H1 (cell line): ENCODE measurements at regions not wholly inside any gene's neighbourhood (a gene's known extent, or its start where the extent isn't known, plus 50 kb on each side); places are given as distances from the start of the nearest gene placed in this dataset.
"Not testable (repeated sequence)": the region's sequence is repeated elsewhere in the genome, so short reads cannot be mapped to it uniquely, and the experiment has no call there.

ENCODE experiments used
- CTCF ChIA-PET: fragments of 300-600 bp; sonication (Branson Sonifier 250); formaldehyde crosslinking; loops from one replicate; lab custom pipeline; 2021; ENCODE audit not compliant: partially characterized antibody; lab: Charles Lee
- POLR2A ChIA-PET: fragments of 300-600 bp; sonication (Branson Sonifier 250); formaldehyde crosslinking; loops from one replicate; lab custom pipeline; 2021; ENCODE audit warnings: inconsistent platforms; ENCODE audit not compliant: partially characterized antibody; lab: Charles Lee
- DNase-seq, 2 experiments: peaks; one replicate each; pipeline versions ENCODE4 v3.0.0 to v3.0.0-alpha.2; 2010 to 2022; ENCODE audit warnings: low spot score in 2 of 2, low read depth in 1 of 2, mixed read lengths in 1 of 2
- FAIRE-seq: peaks from 2 replicates; lab custom pipeline; 2011; peaks lifted over from hg19 to GRCh38; lab: Jason Lieb, UNC
- H2AFZ ChIP-seq: 2 replicates; pipeline ENCODE4 v1.8.1; 2012; ENCODE audit warnings: low read length, inconsistent platforms
- H2AK5ac ChIP-seq: 2 replicates; pipeline ENCODE4 v1.6.1; 2013; ENCODE audit warnings: low read depth, low read length
- H2BK120ac ChIP-seq: replicated peaks from 2 replicates; pipeline ENCODE3; 2013; ENCODE audit warnings: low read depth, low read length, inconsistent platforms
- H2BK12ac ChIP-seq: 2 replicates; pipeline ENCODE4 v1.6.1; 2013; ENCODE audit warnings: low read depth, low read length
- H2BK15ac ChIP-seq: 2 replicates; pipeline ENCODE4 v1.6.1; 2013; ENCODE audit warnings: low read length
- H2BK20ac ChIP-seq: 2 replicates; pipeline ENCODE4 v1.6.1; 2013; ENCODE audit warnings: low read length
- H2BK5ac ChIP-seq: 2 replicates; pipeline ENCODE4 v1.6.1; 2013; ENCODE audit warnings: low read depth, low read length
- H3K14ac ChIP-seq: 2 replicates; pipeline ENCODE4 v1.6.1; 2013; ENCODE audit warnings: inconsistent platforms; ENCODE audit not compliant: insufficient read length
- H3K18ac ChIP-seq: 2 replicates; pipeline ENCODE4 v1.6.1; 2013; ENCODE audit warnings: low read length; ENCODE audit errors: extremely low read depth
- H3K23ac ChIP-seq: 2 replicates; pipeline ENCODE4 v1.6.1; 2013; ENCODE audit warnings: inconsistent platforms; ENCODE audit not compliant: insufficient read length
- H3K23me2 ChIP-seq: 2 replicates; pipeline ENCODE4 v1.6.1; 2013; ENCODE audit warnings: low read depth, low read length
- H3K27ac ChIP-seq: 2 replicates; pipeline ENCODE4 v1.6.1; 2011; ENCODE audit warnings: low read depth, low read length, inconsistent platforms
- H3K27me3 ChIP-seq, 4 experiments: replicated peaks in 1 of 4; 1 replicate in 1 of 4; 2 replicates in 3 of 4; pipeline versions ENCODE4 v1.6.1 to v1.8.1; 2011 to 2013; ENCODE audit warnings: low read length in 3 of 4, mild to moderate bottlenecking in 3 of 4, inconsistent platforms in 2 of 4, mixed read lengths in 2 of 4, moderate library complexity in 1 of 4; ENCODE audit not compliant: control insufficient read depth in 3 of 4, insufficient read depth in 3 of 4; ENCODE audit errors: extremely low read depth in 1 of 4
- H3K36me3 ChIP-seq, 4 experiments: 2 replicates each; pipeline versions ENCODE4 v1.6.1 to v1.8.1; 2011 to 2013; ENCODE audit warnings: mild to moderate bottlenecking in 4 of 4, low read length in 3 of 4, moderate library complexity in 2 of 4, control low read depth in 1 of 4, inconsistent platforms in 1 of 4; ENCODE audit not compliant: insufficient read depth in 4 of 4, control insufficient read depth in 2 of 4
- H3K4ac ChIP-seq: replicated peaks from 2 replicates; pipeline ENCODE3; 2013; ENCODE audit warnings: low read length, low read depth, mixed read lengths, inconsistent platforms; ENCODE audit not compliant: insufficient read length
- H3K4me1 ChIP-seq, 4 experiments: replicated peaks in 1 of 4; 1 replicate in 1 of 4; 2 replicates in 3 of 4; pipeline versions ENCODE4 v1.6.1 to v1.8.1; 2011 to 2013; ENCODE audit warnings: low read length in 3 of 4, inconsistent platforms in 2 of 4, mixed read lengths in 1 of 4; ENCODE audit not compliant: insufficient read depth in 4 of 4, control insufficient read depth in 3 of 4
- H3K4me2 ChIP-seq, 2 experiments: 2 replicates each; pipeline versions ENCODE4 v1.6.1 to v1.8.1; 2011 to 2013; ENCODE audit warnings: low read depth in 2 of 2, low read length in 2 of 2, control low read depth in 1 of 2, inconsistent platforms in 1 of 2, mild to moderate bottlenecking in 1 of 2; ENCODE audit not compliant: insufficient read depth in 1 of 2
- H3K4me3 ChIP-seq, 4 experiments: fragments of 200-600, 300-600 bp in 1 of 4; sonication (generic), shearing (Covaris generic), sonication (Bioruptor Twin) in 1 of 4; 2 replicates each; pipeline versions ENCODE4 v1.5.1 to v1.8.1; 2011 to 2016; ENCODE audit warnings: low read length in 4 of 4, low read depth in 3 of 4, control low read depth in 2 of 4, inconsistent platforms in 2 of 4, mild to moderate bottlenecking in 2 of 4, mixed read lengths in 1 of 4, moderate library complexity in 1 of 4; ENCODE audit not compliant: insufficient read depth in 2 of 4; ENCODE audit errors: extremely low read depth in 1 of 4
- H3K56ac ChIP-seq: replicated peaks from 2 replicates; pipeline ENCODE3; 2013; ENCODE audit warnings: low read depth, mild to moderate bottlenecking, mixed read lengths, low read length, inconsistent platforms; ENCODE audit not compliant: insufficient read length
- H3K79me1 ChIP-seq: 2 replicates; pipeline ENCODE4 v1.6.1; 2013; ENCODE audit warnings: low read depth, low read length, control low read depth
- H3K79me2 ChIP-seq, 2 experiments: 2 replicates each; pipeline versions ENCODE4 v1.6.1 to v1.8.1; 2012 to 2013; ENCODE audit warnings: low read length in 2 of 2, mild to moderate bottlenecking in 2 of 2, inconsistent platforms in 1 of 2; ENCODE audit not compliant: insufficient read depth in 2 of 2, control insufficient read depth in 1 of 2
- H3K9ac ChIP-seq, 4 experiments: replicated peaks in 1 of 4; 1 replicate in 1 of 4; 2 replicates in 3 of 4; pipeline versions ENCODE4 v1.6.1 to v1.8.1; 2011 to 2013; ENCODE audit warnings: low read depth in 3 of 4, low read length in 3 of 4, control low read depth in 2 of 4, mild to moderate bottlenecking in 2 of 4, moderate library complexity in 2 of 4, inconsistent platforms in 1 of 4; ENCODE audit errors: extremely low read depth in 1 of 4
- H3K9me3 ChIP-seq, 2 experiments: 2 replicates each; pipeline versions ENCODE4 v1.6.1 to v1.8.1; 2012 to 2013; ENCODE audit warnings: mild to moderate bottlenecking in 2 of 2, moderate library complexity in 2 of 2, control low read depth in 1 of 2, inconsistent platforms in 1 of 2, low read depth in 1 of 2, low read length in 1 of 2, mixed read lengths in 1 of 2; ENCODE audit not compliant: insufficient read depth in 2 of 2
- H4K20me1 ChIP-seq, 2 experiments: replicated peaks in 1 of 2; 2 replicates each; pipeline versions ENCODE3 to v1.8.1; 2011 to 2013; ENCODE audit warnings: inconsistent platforms in 2 of 2, low read length in 2 of 2, mild to moderate bottlenecking in 1 of 2; ENCODE audit not compliant: insufficient read depth in 2 of 2, control insufficient read depth in 1 of 2
- H4K5ac ChIP-seq: 2 replicates; pipeline ENCODE4 v1.6.1; 2013; ENCODE audit warnings: low read length, low read depth, mixed read lengths, inconsistent platforms; ENCODE audit not compliant: insufficient read length
- H4K8ac ChIP-seq: 2 replicates; pipeline ENCODE4 v1.8.0; 2013; ENCODE audit warnings: mild to moderate bottlenecking, moderate library complexity, low read length, inconsistent platforms; ENCODE audit not compliant: insufficient read depth; ENCODE audit errors: extremely low read depth
- H4K91ac ChIP-seq: replicated peaks from 2 replicates; pipeline ENCODE3; 2013; ENCODE audit warnings: low read length, mixed read lengths, inconsistent platforms; ENCODE audit not compliant: insufficient read length
- WGBS, 2 experiments: shearing (Covaris generic) in 1 of 2; methylation state at CpG; one replicate each; pipeline versions ENCODE4 v1.1.6 to v1.1.7; 2013 to 2015; ENCODE audit warnings: low lambda C conversion rate in 2 of 2, mixed read lengths in 2 of 2, inconsistent platforms in 1 of 2, low coverage in 1 of 2, missing lambda C conversion rate in 1 of 2; ENCODE audit not compliant: insufficient replicate concordance in 2 of 2, insufficient coverage in 1 of 2, insufficient read length in 1 of 2; ENCODE audit errors: extremely low coverage in 1 of 2, missing lambda C conversion rate in 1 of 2; 5-methylcytosine and 5-hydroxymethylcytosine counted together

GRCh38 chr4:85139749-85140148, 173.3 kb upstream of the WDFY3 start:
- CTCF ChIA-PET, H2BK120ac ChIP-seq, H3K4ac ChIP-seq, H3K4me2 ChIP-seq, H3K79me2 ChIP-seq, H3K27me3 ChIP-seq, H2BK15ac ChIP-seq, H3K23ac ChIP-seq, H4K8ac ChIP-seq, H4K91ac ChIP-seq, H3K14ac ChIP-seq, FAIRE-seq, H2AFZ ChIP-seq, H4K20me1 ChIP-seq, H3K56ac ChIP-seq, H3K9me3 ChIP-seq, H3K9ac ChIP-seq, H2BK12ac ChIP-seq, H3K23me2 ChIP-seq, H3K4me1 ChIP-seq, H3K27ac ChIP-seq, H4K5ac ChIP-seq, H3K4me3 ChIP-seq, H2BK20ac ChIP-seq, H2BK5ac ChIP-seq, POLR2A ChIA-PET, H2AK5ac ChIP-seq, H3K79me1 ChIP-seq, H3K18ac ChIP-seq, DNase-seq, H3K36me3 ChIP-seq: not testable (repeated sequence)
- 89% methylated on average over 2 of the region's 3 CpGs; no CpG with 5 or more reads in 1 of the 2 experiments for WGBS, 2 experiments
